Gastrocnemius medialis (tissue), 4 donors: ENCODE measurements at regions not wholly inside any gene's neighbourhood (a gene's known extent, or its start where the extent isn't known, plus 50 kb on each side); places are given as distances from the start of the nearest gene placed in this dataset.

Experiments
- CTCF ChIP-seq, 5 experiments: fragments of 450-650 bp in 3 of 5; fragments of 200-600 bp in 2 of 5; sonication (generic) in 2 of 5; IDR thresholded peaks in 4 of 5; conservative IDR thresholded peaks in 1 of 5; 1 replicate in 4 of 5; 2 replicates in 1 of 5; pipeline ENCODE4 v1.5.1; 2016 to 2019; ENCODE audit warnings: antibody characterized with exemption in 5 of 5, mild to moderate bottlenecking in 3 of 5, moderate library complexity in 3 of 5
- POLR2A ChIP-seq, 2 donors: fragments of 450-650 bp; IDR thresholded peaks; one replicate each; pipeline ENCODE4 v1.6.1; 2017; ENCODE audit warnings: antibody characterized with exemption in 2 of 2, mild to moderate bottlenecking in 2 of 2, moderate library complexity in 2 of 2

- TF ChIP-seq CTCF (IDR thresholded peaks at IDR 0.05 in 4 of 5, conservative IDR thresholded peaks at IDR 0.05 in 1 of 5) (no peak), POLR2A (IDR thresholded peaks at IDR 0.05) (no peak)
These were observed 313.4 kb downstream of the SQOR start for GRCh38 chr15:45948181-45948621.
